IMR-90 (cell line): ENCODE measurements at regions not wholly inside any gene's neighbourhood (a gene's known extent, or its start where the extent isn't known, plus 50 kb on each side); places are given as distances from the start of the nearest gene placed in this dataset.

ENCODE experiments used
- ATAC-seq: fragments of 200-7000 bp; cut with Tn5 transposase; 2 replicates; pipeline ENCODE4 v1.9.1; 2020; ENCODE audit warnings: low read depth, mild to moderate bottlenecking, moderate library complexity
- BruUV-seq: library from RNA; stranded (reverse); fragments of 400-500 nt; replicated peaks from 2 replicates; lab custom pipeline; 2021; lab: Mats Ljungman, UMichigan
- CTCF ChIA-PET: fragments of 300-600 bp; formaldehyde crosslinking; extraction: SDS; loops from one replicate; lab custom pipeline; 2021; ENCODE audit warnings: antibody characterized with exemption; lab: Yijun Ruan, JAX
- POLR2A ChIA-PET: fragments of 300-600 bp; sonication (Branson Sonifier 250); formaldehyde crosslinking; loops from one replicate; lab custom pipeline; 2022; ENCODE audit warnings: antibody characterized with exemption; ENCODE audit not compliant: unreplicated experiment; lab: Charles Lee
- DNase-seq: peaks from one replicate; pipeline ENCODE4 v3.0.0; 2013
- H2AFZ ChIP-seq: replicated peaks from 2 replicates; pipeline ENCODE3; 2013; ENCODE audit warnings: low read length, mild to moderate bottlenecking; ENCODE audit not compliant: poor library complexity
- H2AK5ac ChIP-seq: 2 replicates; pipeline ENCODE4 v1.6.1; 2013; ENCODE audit warnings: low read depth, low read length, inconsistent platforms
- H2AK9ac ChIP-seq: replicated peaks from 2 replicates; pipeline ENCODE3; 2013; ENCODE audit warnings: mild to moderate bottlenecking, low read depth, low read length, moderate library complexity; ENCODE audit not compliant: poor library complexity
- H2BK120ac ChIP-seq: 2 replicates; pipeline ENCODE4 v1.6.1; 2013; ENCODE audit warnings: low read depth, low read length, inconsistent platforms
- H2BK15ac ChIP-seq: 3 replicates; pipeline ENCODE4 v1.6.1; 2013; ENCODE audit warnings: low read depth, low read length, inconsistent platforms
- H2BK20ac ChIP-seq: 2 replicates; pipeline ENCODE4 v1.6.1; 2013; ENCODE audit warnings: low read depth, mild to moderate bottlenecking, inconsistent platforms, low read length, moderate library complexity
- H2BK5ac ChIP-seq: 2 replicates; pipeline ENCODE4 v1.6.1; 2013; ENCODE audit warnings: mild to moderate bottlenecking, low read depth, low read length, inconsistent platforms; ENCODE audit not compliant: poor library complexity, severe bottlenecking
- H3K14ac ChIP-seq: replicated peaks from 2 replicates; pipeline ENCODE4 v1.6.1; 2013; ENCODE audit warnings: low read depth, low read length, inconsistent platforms
- H3K18ac ChIP-seq: 2 replicates; pipeline ENCODE4 v1.6.1; 2013; ENCODE audit warnings: low read depth, low read length, control low read depth
- H3K23ac ChIP-seq: 2 replicates; pipeline ENCODE4 v1.6.1; 2013; ENCODE audit warnings: low read depth, low read length, inconsistent platforms
- H3K27ac ChIP-seq: 2 replicates; pipeline ENCODE4 v1.5.1; 2013; ENCODE audit warnings: mild to moderate bottlenecking, control low read depth, low read length; ENCODE audit not compliant: insufficient read depth
- H3K27me3 ChIP-seq: 2 replicates; pipeline ENCODE4 v1.6.1; 2013; ENCODE audit warnings: low read length; ENCODE audit not compliant: control insufficient read depth, insufficient read depth
- H3K36me3 ChIP-seq: 2 replicates; pipeline ENCODE4 v1.6.1; 2013; ENCODE audit warnings: low read length, mixed read lengths; ENCODE audit not compliant: control insufficient read depth, insufficient read depth
- H3K4ac ChIP-seq: 2 replicates; pipeline ENCODE4 v1.6.1; 2013; ENCODE audit warnings: low read depth, low read length, inconsistent platforms
- H3K4me1 ChIP-seq: 2 replicates; pipeline ENCODE4 v1.6.1; 2013; ENCODE audit warnings: low read length, mixed read lengths; ENCODE audit not compliant: control insufficient read depth, insufficient read depth
- H3K4me2 ChIP-seq: 2 replicates; pipeline ENCODE4 v1.6.1; 2013; ENCODE audit warnings: low read depth, mild to moderate bottlenecking, control low read depth, low read length, moderate library complexity
- H3K4me3 ChIP-seq: 2 replicates; pipeline ENCODE4 v1.5.1; 2013; ENCODE audit warnings: low read depth, mild to moderate bottlenecking, control low read depth, low read length, moderate library complexity; ENCODE audit not compliant: insufficient read depth
- H3K56ac ChIP-seq: 2 replicates; pipeline ENCODE4 v1.6.1; 2013; ENCODE audit warnings: low read length, inconsistent platforms; ENCODE audit not compliant: insufficient read depth; ENCODE audit errors: extremely low read depth
- H3K79me1 ChIP-seq, 2 experiments: 2 replicates each; pipeline ENCODE4 v1.6.1; 2013; ENCODE audit warnings: low read length in 2 of 2, inconsistent platforms in 1 of 2, low read depth in 1 of 2
- H3K9ac ChIP-seq: 2 replicates; pipeline ENCODE4 v1.6.1; 2013; ENCODE audit warnings: low read depth, low read length, control low read depth
- H3K9me1 ChIP-seq: 2 replicates; pipeline ENCODE4 v1.6.1; 2013; ENCODE audit warnings: low read length, inconsistent platforms; ENCODE audit not compliant: insufficient read depth
- H3K9me3 ChIP-seq: 2 replicates; pipeline ENCODE4 v1.6.1; 2013; ENCODE audit warnings: low read length; ENCODE audit not compliant: control insufficient read depth, insufficient read depth
- H4K20me1 ChIP-seq: 2 replicates; pipeline ENCODE4 v1.6.1; 2013; ENCODE audit warnings: low read length, inconsistent platforms; ENCODE audit not compliant: insufficient read depth
- H4K5ac ChIP-seq: 2 replicates; pipeline ENCODE4 v1.6.1; 2013; ENCODE audit warnings: mild to moderate bottlenecking, low read depth, low read length, control low read depth
- H4K8ac ChIP-seq, 2 experiments: 2 replicates each; pipeline ENCODE4 v1.6.1; 2013; ENCODE audit warnings: low read depth in 2 of 2, low read length in 2 of 2, control low read depth in 1 of 2, inconsistent platforms in 1 of 2
- H4K91ac ChIP-seq: 2 replicates; pipeline ENCODE4 v1.6.1; 2013; ENCODE audit warnings: low read depth, low read length, inconsistent platforms; ENCODE audit not compliant: insufficient read depth
- BHLHE40 ChIP-seq: fragments of 150-350 bp; IDR thresholded peaks from 2 replicates; pipeline ENCODE4 v1.6.1; 2016; ENCODE audit warnings: mild to moderate bottlenecking, low read depth, low read length
- CEBPB ChIP-seq: IDR thresholded peaks from 2 replicates; pipeline ENCODE4 v1.6.1; 2012; ENCODE audit warnings: low read depth, low read length, improper control_type of control experiment
- CHD1 ChIP-seq: IDR thresholded peaks from 2 replicates; pipeline ENCODE4 v1.6.1; 2012; ENCODE audit warnings: low read depth, low read length, improper control_type of control experiment
- ELK1 ChIP-seq: fragments of 150-350 bp; IDR thresholded peaks from 2 replicates; pipeline ENCODE4 v1.6.1; 2016; ENCODE audit warnings: low read depth, mild to moderate bottlenecking, low read length, moderate library complexity, borderline replicate concordance
- FOS ChIP-seq: fragments of 150-350 bp; IDR thresholded peaks from 2 replicates; pipeline ENCODE4 v1.6.1; 2016; ENCODE audit warnings: low read depth, low read length
- MAFK ChIP-seq: IDR thresholded peaks from 2 replicates; pipeline ENCODE4 v1.6.1; 2012; ENCODE audit warnings: low read depth, low read length, improper control_type of control experiment
- MAZ ChIP-seq: IDR thresholded peaks from 2 replicates; pipeline ENCODE4 v1.6.1; 2012; ENCODE audit warnings: low read depth, mild to moderate bottlenecking, low read length, improper control_type of control experiment, moderate library complexity, borderline replicate concordance
- MXI1 ChIP-seq: IDR thresholded peaks from 2 replicates; pipeline ENCODE4 v1.6.1; 2012; ENCODE audit warnings: low read depth, mild to moderate bottlenecking, low read length, moderate library complexity, borderline replicate concordance
- NFE2L2 ChIP-seq: fragments of 150-350 bp; IDR thresholded peaks from 2 replicates; pipeline ENCODE4 v1.6.1; 2016; ENCODE audit warnings: low read depth, mild to moderate bottlenecking, low read length
- POLR2A ChIP-seq: IDR thresholded peaks from 2 replicates; pipeline ENCODE4 v1.6.1; 2012; ENCODE audit warnings: mild to moderate bottlenecking, low read depth, low read length
- RAD21 ChIP-seq: IDR thresholded peaks from 2 replicates; pipeline ENCODE4 v1.6.1; 2012; ENCODE audit warnings: low read length, improper control_type of control experiment
- RCOR1 ChIP-seq: IDR thresholded peaks from 2 replicates; pipeline ENCODE4 v1.6.1; 2012; ENCODE audit warnings: mild to moderate bottlenecking, low read length, improper control_type of control experiment; ENCODE audit not compliant: insufficient replicate concordance
- RFX5 ChIP-seq: IDR thresholded peaks from 2 replicates; pipeline ENCODE4 v1.8.0; 2012; ENCODE audit warnings: low read depth, mild to moderate bottlenecking, low read length, moderate library complexity
- SMC3 ChIP-seq: fragments of 150-350 bp; IDR thresholded peaks from 2 replicates; pipeline ENCODE4 v1.6.1; 2016; ENCODE audit warnings: low read depth, mild to moderate bottlenecking, antibody characterized with exemption, low read length, moderate library complexity
- WGBS, 2 experiments: methylation state at CpG; one replicate each; pipeline versions ENCODE4 v1.1.5 to v1.1.7; 2013; ENCODE audit warnings: missing lambda C conversion rate in 2 of 2; ENCODE audit not compliant: insufficient read length in 1 of 2; ENCODE audit errors: extremely low coverage in 2 of 2; 5-methylcytosine and 5-hydroxymethylcytosine counted together
- dilution Hi-C: fragments of 300-500 bp; cut with HindIII; formaldehyde crosslinking; loops from one replicate; pipeline ENCODE4 v1.14.3; 2018; ENCODE audit warnings: low sequenced_read_pairs; ENCODE audit not compliant: unreplicated experiment
- in situ Hi-C: fragments of 300-500 bp; cut with MboI; formaldehyde crosslinking; loops from 3 replicates; pipeline ENCODE4 v1.14.3; 2019; ENCODE audit warnings: low sequenced_read_pairs, inconsistent platforms, mixed read lengths
- intact Hi-C: fragments of 100-400 bp; cut with micrococcal nuclease; formaldehyde crosslinking; loops from 2 replicates; pipeline ENCODE4 v1.10.0; 2022
- TF ChIP-seq, protein P1 (sequence below): conservative IDR thresholded peaks from 2 replicates; pipeline ENCODE4 v1.5.1; 2012; ENCODE audit warnings: mild to moderate bottlenecking, low read depth, low read length, improper control_type of control experiment
- TF ChIP-seq, protein P2 (sequence below): fragments of 150-350 bp; IDR thresholded peaks from 2 replicates; pipeline ENCODE4 v1.6.1; 2017; ENCODE audit warnings: mild to moderate bottlenecking, antibody characterized with exemption, low read length, low read depth

DNA sequence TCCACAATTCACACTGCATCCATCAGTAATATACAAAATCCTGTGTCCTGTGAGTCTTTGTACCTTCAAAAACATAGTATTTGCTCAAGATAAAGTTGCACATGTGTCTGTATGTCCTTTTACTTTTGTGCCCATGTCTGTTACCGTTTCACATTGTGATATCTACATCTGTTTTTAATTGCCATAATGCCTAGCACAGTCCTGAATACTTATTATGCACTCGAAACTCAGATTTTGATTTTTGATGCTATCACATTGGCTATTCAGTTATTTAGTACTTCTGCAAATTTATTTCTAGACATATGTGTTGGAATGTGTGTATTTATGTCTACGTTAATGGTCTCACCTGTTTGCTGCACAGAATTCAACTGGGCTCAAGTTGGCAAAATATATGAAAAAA, 452.8 kb upstream of the ZEB2 start:
- Histone ChIP-seq H3K9ac (no peak overlapping the region), H3K4me3 (no peak overlapping the region), H3K9me1 (no peaks in the 10 kb centered on the region), H3K9me3 (no peaks in the 10 kb centered on the region; the same call in 1 of the 2 replicates), H3K36me3 (no peaks in the 10 kb centered on the region), H2AK9ac (no peak overlapping the region), H4K91ac (no peak overlapping the region), H3K27ac (no peak overlapping the region), H2AK5ac (no peak overlapping the region), H4K5ac (no peak overlapping the region), H3K4me2 (no peak overlapping the region), H3K18ac (no peak overlapping the region), H4K8ac (no peak overlapping the region), H3K56ac (no peak overlapping the region), H3K23ac (no peak overlapping the region), H3K79me1 (no peaks in the 10 kb centered on the region), H2AFZ (no peak overlapping the region), H3K14ac (no peak overlapping the region), H3K4me1 (no peaks in the 10 kb centered on the region), H2BK5ac (no peak overlapping the region), H2BK15ac (no peak overlapping the region), H2BK120ac (no peak overlapping the region), H2BK20ac (no peak overlapping the region), H3K27me3 (no peaks in the 10 kb centered on the region), H3K4ac (no peak overlapping the region), H4K20me1 (no peaks in the 10 kb centered on the region)
- ATAC-seq (no peak), DNase-seq (no peak)
- dilution Hi-C loops, result no loop called here
- no CpG with 5 or more reads among the region's 3 CpGs for WGBS, 2 experiments
- ChIA-PET CTCF (no interaction called here), POLR2A (no interaction called here)
- intact Hi-C loops, result no loop called here
- TF ChIP-seq ELK1, result no peak
- TF ChIP-seq MXI1, result no peak
- no peak for TF ChIP-seq RCOR1
- TF ChIP-seq RAD21, result no peak
- no peak for TF ChIP-seq CEBPB
- no peak for TF ChIP-seq RFX5
- TF ChIP-seq SMC3, result no peak
- TF ChIP-seq FOS, result no peak
- TF ChIP-seq MAFK, result no peak
- no peak for TF ChIP-seq POLR2A
- TF ChIP-seq CHD1, result no peak
- no peak for TF ChIP-seq MAZ
- TF ChIP-seq, protein P1, sequence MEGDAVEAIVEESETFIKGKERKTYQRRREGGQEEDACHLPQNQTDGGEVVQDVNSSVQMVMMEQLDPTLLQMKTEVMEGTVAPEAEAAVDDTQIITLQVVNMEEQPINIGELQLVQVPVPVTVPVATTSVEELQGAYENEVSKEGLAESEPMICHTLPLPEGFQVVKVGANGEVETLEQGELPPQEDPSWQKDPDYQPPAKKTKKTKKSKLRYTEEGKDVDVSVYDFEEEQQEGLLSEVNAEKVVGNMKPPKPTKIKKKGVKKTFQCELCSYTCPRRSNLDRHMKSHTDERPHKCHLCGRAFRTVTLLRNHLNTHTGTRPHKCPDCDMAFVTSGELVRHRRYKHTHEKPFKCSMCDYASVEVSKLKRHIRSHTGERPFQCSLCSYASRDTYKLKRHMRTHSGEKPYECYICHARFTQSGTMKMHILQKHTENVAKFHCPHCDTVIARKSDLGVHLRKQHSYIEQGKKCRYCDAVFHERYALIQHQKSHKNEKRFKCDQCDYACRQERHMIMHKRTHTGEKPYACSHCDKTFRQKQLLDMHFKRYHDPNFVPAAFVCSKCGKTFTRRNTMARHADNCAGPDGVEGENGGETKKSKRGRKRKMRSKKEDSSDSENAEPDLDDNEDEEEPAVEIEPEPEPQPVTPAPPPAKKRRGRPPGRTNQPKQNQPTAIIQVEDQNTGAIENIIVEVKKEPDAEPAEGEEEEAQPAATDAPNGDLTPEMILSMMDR, result no peak
- TF ChIP-seq, protein P2, sequence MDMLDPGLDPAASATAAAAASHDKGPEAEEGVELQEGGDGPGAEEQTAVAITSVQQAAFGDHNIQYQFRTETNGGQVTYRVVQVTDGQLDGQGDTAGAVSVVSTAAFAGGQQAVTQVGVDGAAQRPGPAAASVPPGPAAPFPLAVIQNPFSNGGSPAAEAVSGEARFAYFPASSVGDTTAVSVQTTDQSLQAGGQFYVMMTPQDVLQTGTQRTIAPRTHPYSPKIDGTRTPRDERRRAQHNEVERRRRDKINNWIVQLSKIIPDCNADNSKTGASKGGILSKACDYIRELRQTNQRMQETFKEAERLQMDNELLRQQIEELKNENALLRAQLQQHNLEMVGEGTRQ, result no peak
- TF ChIP-seq NFE2L2, result no peak
- no peak for TF ChIP-seq BHLHE40
- BruUV-seq, result no TSS peak
- in situ Hi-C loops, result no loop called here
